ENCODE measurements at regions not wholly inside any gene's neighbourhood (a gene's known extent, or its start where the extent isn't known, plus 50 kb on each side); places are given as distances from the start of the nearest gene placed in this dataset.
"Not testable (repeated sequence)": the region's sequence is repeated elsewhere in the genome, so short reads cannot be mapped to it uniquely, and the experiment has no call there.

GRCh38 chr7:106441343-106441742 lies 156.6 kb upstream of the NAMPT start:
- TF ChIP-seq, protein P1, sequence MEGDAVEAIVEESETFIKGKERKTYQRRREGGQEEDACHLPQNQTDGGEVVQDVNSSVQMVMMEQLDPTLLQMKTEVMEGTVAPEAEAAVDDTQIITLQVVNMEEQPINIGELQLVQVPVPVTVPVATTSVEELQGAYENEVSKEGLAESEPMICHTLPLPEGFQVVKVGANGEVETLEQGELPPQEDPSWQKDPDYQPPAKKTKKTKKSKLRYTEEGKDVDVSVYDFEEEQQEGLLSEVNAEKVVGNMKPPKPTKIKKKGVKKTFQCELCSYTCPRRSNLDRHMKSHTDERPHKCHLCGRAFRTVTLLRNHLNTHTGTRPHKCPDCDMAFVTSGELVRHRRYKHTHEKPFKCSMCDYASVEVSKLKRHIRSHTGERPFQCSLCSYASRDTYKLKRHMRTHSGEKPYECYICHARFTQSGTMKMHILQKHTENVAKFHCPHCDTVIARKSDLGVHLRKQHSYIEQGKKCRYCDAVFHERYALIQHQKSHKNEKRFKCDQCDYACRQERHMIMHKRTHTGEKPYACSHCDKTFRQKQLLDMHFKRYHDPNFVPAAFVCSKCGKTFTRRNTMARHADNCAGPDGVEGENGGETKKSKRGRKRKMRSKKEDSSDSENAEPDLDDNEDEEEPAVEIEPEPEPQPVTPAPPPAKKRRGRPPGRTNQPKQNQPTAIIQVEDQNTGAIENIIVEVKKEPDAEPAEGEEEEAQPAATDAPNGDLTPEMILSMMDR (optimal IDR thresholded peaks at IDR 0.05 in 1 of 3, IDR thresholded peaks at IDR 0.05 in 1 of 3, conservative IDR thresholded peaks at IDR 0.05 in 1 of 3; ENCODE audit: extremely low read depth in 1 of 3, insufficient read depth in 2 of 3, low read length in 3 of 3), result not testable (repeated sequence)
- TF ChIP-seq EZH2 (IDR thresholded peaks at IDR 0.05; ENCODE audit: low read length), result not testable (repeated sequence)
